H1 (cell line): ENCODE measurements at regions not wholly inside any gene's neighbourhood (a gene's known extent, or its start where the extent isn't known, plus 50 kb on each side); places are given as distances from the start of the nearest gene placed in this dataset.

Experiments
- CTCF ChIA-PET: fragments of 300-600 bp; sonication (Branson Sonifier 250); formaldehyde crosslinking; loops from one replicate; lab custom pipeline; 2021; ENCODE audit not compliant: partially characterized antibody; lab: Charles Lee
- POLR2A ChIA-PET: fragments of 300-600 bp; sonication (Branson Sonifier 250); formaldehyde crosslinking; loops from one replicate; lab custom pipeline; 2021; ENCODE audit warnings: inconsistent platforms; ENCODE audit not compliant: partially characterized antibody; lab: Charles Lee
- DNase-seq, 2 experiments: peaks; one replicate each; pipeline versions ENCODE4 v3.0.0 to v3.0.0-alpha.2; 2010 to 2022; ENCODE audit warnings: low spot score in 2 of 2, low read depth in 1 of 2, mixed read lengths in 1 of 2
- FAIRE-seq: peaks from 2 replicates; lab custom pipeline; 2011; peaks lifted over from hg19 to GRCh38; lab: Jason Lieb, UNC
- H2AFZ ChIP-seq: 2 replicates; pipeline ENCODE4 v1.8.1; 2012; ENCODE audit warnings: low read length, inconsistent platforms
- H2AK5ac ChIP-seq: 2 replicates; pipeline ENCODE4 v1.6.1; 2013; ENCODE audit warnings: low read depth, low read length
- H2BK120ac ChIP-seq: replicated peaks from 2 replicates; pipeline ENCODE3; 2013; ENCODE audit warnings: low read depth, low read length, inconsistent platforms
- H2BK12ac ChIP-seq: 2 replicates; pipeline ENCODE4 v1.6.1; 2013; ENCODE audit warnings: low read depth, low read length
- H2BK15ac ChIP-seq: 2 replicates; pipeline ENCODE4 v1.6.1; 2013; ENCODE audit warnings: low read length
- H2BK20ac ChIP-seq: 2 replicates; pipeline ENCODE4 v1.6.1; 2013; ENCODE audit warnings: low read length
- H2BK5ac ChIP-seq: 2 replicates; pipeline ENCODE4 v1.6.1; 2013; ENCODE audit warnings: low read depth, low read length
- H3K14ac ChIP-seq: 2 replicates; pipeline ENCODE4 v1.6.1; 2013; ENCODE audit warnings: inconsistent platforms; ENCODE audit not compliant: insufficient read length
- H3K18ac ChIP-seq: 2 replicates; pipeline ENCODE4 v1.6.1; 2013; ENCODE audit warnings: low read length; ENCODE audit errors: extremely low read depth
- H3K23ac ChIP-seq: 2 replicates; pipeline ENCODE4 v1.6.1; 2013; ENCODE audit warnings: inconsistent platforms; ENCODE audit not compliant: insufficient read length
- H3K23me2 ChIP-seq: 2 replicates; pipeline ENCODE4 v1.6.1; 2013; ENCODE audit warnings: low read depth, low read length
- H3K27ac ChIP-seq: 2 replicates; pipeline ENCODE4 v1.6.1; 2011; ENCODE audit warnings: low read depth, low read length, inconsistent platforms
- H3K27me3 ChIP-seq, 4 experiments: replicated peaks in 1 of 4; 1 replicate in 1 of 4; 2 replicates in 3 of 4; pipeline versions ENCODE4 v1.6.1 to v1.8.1; 2011 to 2013; ENCODE audit warnings: low read length in 3 of 4, mild to moderate bottlenecking in 3 of 4, inconsistent platforms in 2 of 4, mixed read lengths in 2 of 4, moderate library complexity in 1 of 4; ENCODE audit not compliant: control insufficient read depth in 3 of 4, insufficient read depth in 3 of 4; ENCODE audit errors: extremely low read depth in 1 of 4
- H3K36me3 ChIP-seq, 4 experiments: 2 replicates each; pipeline versions ENCODE4 v1.6.1 to v1.8.1; 2011 to 2013; ENCODE audit warnings: mild to moderate bottlenecking in 4 of 4, low read length in 3 of 4, moderate library complexity in 2 of 4, control low read depth in 1 of 4, inconsistent platforms in 1 of 4; ENCODE audit not compliant: insufficient read depth in 4 of 4, control insufficient read depth in 2 of 4
- H3K4ac ChIP-seq: replicated peaks from 2 replicates; pipeline ENCODE3; 2013; ENCODE audit warnings: low read length, low read depth, mixed read lengths, inconsistent platforms; ENCODE audit not compliant: insufficient read length
- H3K4me1 ChIP-seq, 4 experiments: replicated peaks in 1 of 4; 1 replicate in 1 of 4; 2 replicates in 3 of 4; pipeline versions ENCODE4 v1.6.1 to v1.8.1; 2011 to 2013; ENCODE audit warnings: low read length in 3 of 4, inconsistent platforms in 2 of 4, mixed read lengths in 1 of 4; ENCODE audit not compliant: insufficient read depth in 4 of 4, control insufficient read depth in 3 of 4
- H3K4me2 ChIP-seq, 2 experiments: 2 replicates each; pipeline versions ENCODE4 v1.6.1 to v1.8.1; 2011 to 2013; ENCODE audit warnings: low read depth in 2 of 2, low read length in 2 of 2, control low read depth in 1 of 2, inconsistent platforms in 1 of 2, mild to moderate bottlenecking in 1 of 2; ENCODE audit not compliant: insufficient read depth in 1 of 2
- H3K4me3 ChIP-seq, 4 experiments: fragments of 200-600, 300-600 bp in 1 of 4; sonication (generic), shearing (Covaris generic), sonication (Bioruptor Twin) in 1 of 4; 2 replicates each; pipeline versions ENCODE4 v1.5.1 to v1.8.1; 2011 to 2016; ENCODE audit warnings: low read length in 4 of 4, low read depth in 3 of 4, control low read depth in 2 of 4, inconsistent platforms in 2 of 4, mild to moderate bottlenecking in 2 of 4, mixed read lengths in 1 of 4, moderate library complexity in 1 of 4; ENCODE audit not compliant: insufficient read depth in 2 of 4; ENCODE audit errors: extremely low read depth in 1 of 4
- H3K56ac ChIP-seq: replicated peaks from 2 replicates; pipeline ENCODE3; 2013; ENCODE audit warnings: low read depth, mild to moderate bottlenecking, mixed read lengths, low read length, inconsistent platforms; ENCODE audit not compliant: insufficient read length
- H3K79me1 ChIP-seq: 2 replicates; pipeline ENCODE4 v1.6.1; 2013; ENCODE audit warnings: low read depth, low read length, control low read depth
- H3K79me2 ChIP-seq, 2 experiments: 2 replicates each; pipeline versions ENCODE4 v1.6.1 to v1.8.1; 2012 to 2013; ENCODE audit warnings: low read length in 2 of 2, mild to moderate bottlenecking in 2 of 2, inconsistent platforms in 1 of 2; ENCODE audit not compliant: insufficient read depth in 2 of 2, control insufficient read depth in 1 of 2
- H3K9ac ChIP-seq, 4 experiments: replicated peaks in 1 of 4; 1 replicate in 1 of 4; 2 replicates in 3 of 4; pipeline versions ENCODE4 v1.6.1 to v1.8.1; 2011 to 2013; ENCODE audit warnings: low read depth in 3 of 4, low read length in 3 of 4, control low read depth in 2 of 4, mild to moderate bottlenecking in 2 of 4, moderate library complexity in 2 of 4, inconsistent platforms in 1 of 4; ENCODE audit errors: extremely low read depth in 1 of 4
- H3K9me3 ChIP-seq, 2 experiments: 2 replicates each; pipeline versions ENCODE4 v1.6.1 to v1.8.1; 2012 to 2013; ENCODE audit warnings: mild to moderate bottlenecking in 2 of 2, moderate library complexity in 2 of 2, control low read depth in 1 of 2, inconsistent platforms in 1 of 2, low read depth in 1 of 2, low read length in 1 of 2, mixed read lengths in 1 of 2; ENCODE audit not compliant: insufficient read depth in 2 of 2
- H4K20me1 ChIP-seq, 2 experiments: replicated peaks in 1 of 2; 2 replicates each; pipeline versions ENCODE3 to v1.8.1; 2011 to 2013; ENCODE audit warnings: inconsistent platforms in 2 of 2, low read length in 2 of 2, mild to moderate bottlenecking in 1 of 2; ENCODE audit not compliant: insufficient read depth in 2 of 2, control insufficient read depth in 1 of 2
- H4K5ac ChIP-seq: 2 replicates; pipeline ENCODE4 v1.6.1; 2013; ENCODE audit warnings: low read length, low read depth, mixed read lengths, inconsistent platforms; ENCODE audit not compliant: insufficient read length
- H4K8ac ChIP-seq: 2 replicates; pipeline ENCODE4 v1.8.0; 2013; ENCODE audit warnings: mild to moderate bottlenecking, moderate library complexity, low read length, inconsistent platforms; ENCODE audit not compliant: insufficient read depth; ENCODE audit errors: extremely low read depth
- H4K91ac ChIP-seq: replicated peaks from 2 replicates; pipeline ENCODE3; 2013; ENCODE audit warnings: low read length, mixed read lengths, inconsistent platforms; ENCODE audit not compliant: insufficient read length
- CHD2 ChIP-seq: IDR thresholded peaks from 2 replicates; pipeline ENCODE4 v1.6.1; 2012; ENCODE audit warnings: low read length, improper control_type of control experiment
- GTF2F1 ChIP-seq: IDR thresholded peaks from 2 replicates; pipeline ENCODE4 v1.6.1; 2012; ENCODE audit warnings: low read depth, low read length, improper control_type of control experiment, borderline replicate concordance
- JUN ChIP-seq: IDR thresholded peaks from 2 replicates; pipeline ENCODE4 v1.6.1; 2011; ENCODE audit warnings: low read depth, mild to moderate bottlenecking, improper control_type of control experiment, low read length
- PHF8 ChIP-seq: fragments of 200-600 bp; sonication (generic); conservative IDR thresholded peaks from 2 replicates; pipeline ENCODE4 v1.7.1; 2012; ENCODE audit warnings: low read depth, mild to moderate bottlenecking, inconsistent platforms, low read length, moderate library complexity
- POU5F1 ChIP-seq: IDR thresholded peaks from 2 replicates; pipeline ENCODE4 v1.6.1; 2011; ENCODE audit warnings: low read depth, mild to moderate bottlenecking, low read length, moderate library complexity
- TAF1 ChIP-seq: IDR thresholded peaks from 2 replicates; pipeline ENCODE4 v1.6.1; 2011; ENCODE audit warnings: mild to moderate bottlenecking, low read depth, low read length
- TAF7 ChIP-seq: optimal IDR thresholded peaks from 2 replicates; pipeline ENCODE3; 2011; ENCODE audit warnings: low read depth, mild to moderate bottlenecking, inconsistent platforms, low read length, moderate library complexity, borderline replicate concordance
- WGBS, 2 experiments: shearing (Covaris generic) in 1 of 2; methylation state at CpG; one replicate each; pipeline versions ENCODE4 v1.1.6 to v1.1.7; 2013 to 2015; ENCODE audit warnings: low lambda C conversion rate in 2 of 2, mixed read lengths in 2 of 2, inconsistent platforms in 1 of 2, low coverage in 1 of 2, missing lambda C conversion rate in 1 of 2; ENCODE audit not compliant: insufficient replicate concordance in 2 of 2, insufficient coverage in 1 of 2, insufficient read length in 1 of 2; ENCODE audit errors: extremely low coverage in 1 of 2, missing lambda C conversion rate in 1 of 2; 5-methylcytosine and 5-hydroxymethylcytosine counted together

GRCh38 chr5:168039039-168039438, 252.4 kb upstream of the WWC1 start:
- Histone ChIP-seq H4K91ac (no peak overlapping the region), H3K4me1 (no peaks in the 10 kb centered on the region; a peak in 2 of 7 replicates), H3K23ac (no peak overlapping the region), H4K8ac (no peak overlapping the region), H3K9ac (no peak overlapping the region), H2BK5ac (no peak overlapping the region), H3K9me3 (no peaks in the 10 kb centered on the region), H3K18ac (no peak overlapping the region), H4K20me1 (no peaks in the 10 kb centered on the region), H2BK120ac (no peak overlapping the region), H2AFZ (no peak overlapping the region), H3K23me2 (no peaks in the 10 kb centered on the region), H4K5ac (no peak overlapping the region), H3K4me3 (no peak overlapping the region), H3K14ac (no peak overlapping the region), H2BK12ac (no peak overlapping the region), H3K36me3 (no peaks in the 10 kb centered on the region), H3K79me2 (no peaks in the 10 kb centered on the region), H3K56ac (no peak overlapping the region), H3K4ac (no peak overlapping the region), H3K4me2 (no peak overlapping the region), H3K27ac (no peak overlapping the region), H2BK20ac (no peak overlapping the region), H2BK15ac (no peak overlapping the region), H3K79me1 (no peaks in the 10 kb centered on the region), H3K27me3 (no peaks in the 10 kb centered on the region), H2AK5ac (no peak overlapping the region)
- DNase-seq, result no peak
- CTCF ChIA-PET, result interaction anchor here (0.6 to 2.2 kb wide), 4 partner anchors 10 to 404 kb away, joined by 3 to 7 read pairs (median 4); no protein-coding TSS in a partner anchor
- no peak for FAIRE-seq
- WGBS, 2 experiments, result 94% methylated on average over 13 of the region's 13 CpGs; no CpG with 5 or more reads in 1 of the 2 experiments
- POLR2A ChIA-PET, result no interaction called here
- TF ChIP-seq GTF2F1, result no peak
- TF ChIP-seq CHD2, result no peak
- no peak for TF ChIP-seq POU5F1
- TF ChIP-seq TAF7, result no peak
- no peak for TF ChIP-seq JUN
- TF ChIP-seq PHF8, result no peak
- no peak for TF ChIP-seq TAF1
